Kidney epithelial cell (primary cell): ENCODE measurements at regions not wholly inside any gene's neighbourhood (a gene's known extent, or its start where the extent isn't known, plus 50 kb on each side); places are given as distances from the start of the nearest gene placed in this dataset.

ENCODE experiments used
- DNase-seq: peaks from one replicate; pipeline ENCODE4 v3.0.0-alpha.2; 2010; ENCODE audit warnings: low read depth
- H3K27me3 ChIP-seq: 2 replicates; pipeline ENCODE4 v1.6.0; 2011; ENCODE audit warnings: low read length; ENCODE audit not compliant: control insufficient read depth, insufficient read depth
- H3K36me3 ChIP-seq: 2 replicates; pipeline ENCODE4 v1.5.1; 2011; ENCODE audit warnings: low read length; ENCODE audit not compliant: control insufficient read depth, insufficient read depth
- H3K4me3 ChIP-seq: 2 replicates; pipeline ENCODE4 v1.5.1; 2011; ENCODE audit warnings: low read depth, mild to moderate bottlenecking, control low read depth, low read length
- TF ChIP-seq, protein P1 (sequence below): IDR thresholded peaks from 2 replicates; pipeline ENCODE4 v1.5.1; 2011; ENCODE audit warnings: mild to moderate bottlenecking, moderate library complexity, low read length, control low read depth, inconsistent platforms; ENCODE audit not compliant: insufficient read depth, poor library complexity, severe bottlenecking

DNA sequence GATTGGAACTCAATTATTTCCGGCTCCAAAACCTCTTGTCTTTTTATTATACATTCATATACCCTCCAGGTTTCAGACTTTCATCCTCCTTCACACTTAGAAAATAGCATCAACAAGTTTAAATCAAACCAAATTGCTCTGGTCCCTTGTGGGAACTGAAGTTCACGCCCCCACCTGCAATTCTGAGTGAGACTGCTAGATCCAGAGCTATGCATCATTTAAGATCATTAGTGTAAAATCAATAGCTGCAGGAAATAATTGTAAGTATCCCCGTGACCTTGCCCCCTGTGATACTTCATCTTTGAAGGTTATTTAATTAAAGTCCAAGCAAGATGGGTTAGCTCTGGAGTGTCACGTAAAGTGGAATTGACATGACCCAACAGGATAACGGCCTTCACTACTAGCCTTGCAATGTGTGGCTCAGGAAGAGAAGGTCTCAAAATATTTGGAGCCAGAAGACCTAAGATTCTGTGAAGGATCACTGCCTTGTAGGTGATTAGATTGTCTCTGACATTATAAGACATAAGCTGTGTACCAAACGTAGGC, 742.2 kb upstream of the LRRC4C start:
- no peak for DNase-seq
- no peaks in the 10 kb centered on the region for H3K36me3 ChIP-seq
- H3K4me3 ChIP-seq: no peak overlapping the region
- H3K27me3 ChIP-seq: no peaks in the 10 kb centered on the region
- TF ChIP-seq, protein P1, sequence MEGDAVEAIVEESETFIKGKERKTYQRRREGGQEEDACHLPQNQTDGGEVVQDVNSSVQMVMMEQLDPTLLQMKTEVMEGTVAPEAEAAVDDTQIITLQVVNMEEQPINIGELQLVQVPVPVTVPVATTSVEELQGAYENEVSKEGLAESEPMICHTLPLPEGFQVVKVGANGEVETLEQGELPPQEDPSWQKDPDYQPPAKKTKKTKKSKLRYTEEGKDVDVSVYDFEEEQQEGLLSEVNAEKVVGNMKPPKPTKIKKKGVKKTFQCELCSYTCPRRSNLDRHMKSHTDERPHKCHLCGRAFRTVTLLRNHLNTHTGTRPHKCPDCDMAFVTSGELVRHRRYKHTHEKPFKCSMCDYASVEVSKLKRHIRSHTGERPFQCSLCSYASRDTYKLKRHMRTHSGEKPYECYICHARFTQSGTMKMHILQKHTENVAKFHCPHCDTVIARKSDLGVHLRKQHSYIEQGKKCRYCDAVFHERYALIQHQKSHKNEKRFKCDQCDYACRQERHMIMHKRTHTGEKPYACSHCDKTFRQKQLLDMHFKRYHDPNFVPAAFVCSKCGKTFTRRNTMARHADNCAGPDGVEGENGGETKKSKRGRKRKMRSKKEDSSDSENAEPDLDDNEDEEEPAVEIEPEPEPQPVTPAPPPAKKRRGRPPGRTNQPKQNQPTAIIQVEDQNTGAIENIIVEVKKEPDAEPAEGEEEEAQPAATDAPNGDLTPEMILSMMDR: no peak

GRCh38 chr11:42205518-42205917, 746.1 kb upstream of the LRRC4C start:
- Histone ChIP-seq H3K27me3 (no peaks in the 10 kb centered on the region), H3K4me3 (no peak overlapping the region), H3K36me3 (no peaks in the 10 kb centered on the region)
- no peak for DNase-seq
- TF ChIP-seq, protein P1: no peak

DNA sequence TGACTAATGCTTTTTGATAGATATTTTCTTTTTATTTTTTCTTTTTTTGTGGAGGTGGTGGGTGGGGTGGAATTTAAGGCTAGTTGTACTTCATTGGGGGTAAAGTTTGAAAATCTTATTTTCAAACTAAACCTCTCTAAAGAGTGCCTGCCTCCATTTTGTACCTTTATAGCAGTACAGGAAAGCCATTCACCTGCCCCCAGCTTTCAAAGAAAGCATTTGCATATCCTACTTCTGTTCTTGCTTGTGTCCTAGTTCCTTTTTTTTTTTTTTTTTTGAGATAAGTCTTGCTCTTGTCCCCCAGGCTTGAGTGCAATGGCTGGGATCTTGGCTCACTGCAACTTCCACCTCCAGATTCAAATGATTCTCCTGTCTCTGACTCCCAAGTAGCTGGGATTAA, 766.2 kb upstream of the LRRC4C start:
- Histone ChIP-seq H3K27me3 (no peaks in the 10 kb centered on the region), H3K36me3 (no peaks in the 10 kb centered on the region), H3K4me3 (no peak overlapping the region)
- DNase-seq: no peak
- TF ChIP-seq, protein P1: no peak

GRCh38 chr11:42232673-42233072, 773.2 kb upstream of the LRRC4C start:
- H3K4me3 ChIP-seq: no peak overlapping the region
- no peaks in the 10 kb centered on the region for H3K27me3 ChIP-seq
- DNase-seq: no peak
- no peaks in the 10 kb centered on the region for H3K36me3 ChIP-seq
- TF ChIP-seq, protein P1: no peak

DNA sequence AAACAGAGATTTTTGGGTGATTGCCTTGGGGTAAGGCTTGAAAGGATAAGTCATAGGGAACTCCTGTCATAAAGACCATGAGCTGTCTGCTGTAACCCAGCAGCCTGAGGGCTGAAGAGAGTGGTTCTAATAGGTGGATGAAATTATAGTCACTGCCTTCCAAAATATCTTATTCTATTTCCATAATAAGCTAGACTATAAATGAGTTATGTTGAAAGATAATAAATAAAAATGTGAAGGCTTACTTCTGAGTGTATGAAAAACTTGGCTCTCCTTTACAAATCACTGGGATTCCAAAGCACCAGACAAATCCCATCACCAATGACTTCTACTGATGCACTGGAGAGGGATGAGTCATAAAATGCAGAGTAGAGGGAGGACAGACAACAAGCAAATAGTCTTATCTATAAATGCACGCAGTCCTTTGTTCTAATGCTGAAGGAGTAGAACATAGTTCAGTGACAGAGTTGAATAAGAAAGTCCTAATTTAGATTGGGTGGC, 775.0 kb upstream of the LRRC4C start:
- Histone ChIP-seq H3K27me3 (no peaks in the 10 kb centered on the region), H3K36me3 (no peaks in the 10 kb centered on the region), H3K4me3 (no peak overlapping the region)
- TF ChIP-seq, protein P1: no peak
- no peak for DNase-seq

- H3K27me3 ChIP-seq: no peaks in the 10 kb centered on the region
- no peaks in the 10 kb centered on the region for H3K36me3 ChIP-seq
- no peak for DNase-seq
- TF ChIP-seq, protein P1: no peak
- no peak overlapping the region for H3K4me3 ChIP-seq
Measured at GRCh38 chr11:42237701-42238235, 778.3 kb upstream of the LRRC4C start.
